DMS79 treated with DMSO at 0.1 percent for 48 hours (cell line): ENCODE measurements at regions not wholly inside any gene's neighbourhood (a gene's known extent, or its start where the extent isn't known, plus 50 kb on each side); places are given as distances from the start of the nearest gene placed in this dataset.
A peak's percentile ranks its signal among the peaks of the same experiment; 100 is the strongest.

Experiments used
- DNase-seq: peaks from one replicate; lab custom pipeline; 2025; lab: John Stamatoyannopoulos, UW

DNA sequence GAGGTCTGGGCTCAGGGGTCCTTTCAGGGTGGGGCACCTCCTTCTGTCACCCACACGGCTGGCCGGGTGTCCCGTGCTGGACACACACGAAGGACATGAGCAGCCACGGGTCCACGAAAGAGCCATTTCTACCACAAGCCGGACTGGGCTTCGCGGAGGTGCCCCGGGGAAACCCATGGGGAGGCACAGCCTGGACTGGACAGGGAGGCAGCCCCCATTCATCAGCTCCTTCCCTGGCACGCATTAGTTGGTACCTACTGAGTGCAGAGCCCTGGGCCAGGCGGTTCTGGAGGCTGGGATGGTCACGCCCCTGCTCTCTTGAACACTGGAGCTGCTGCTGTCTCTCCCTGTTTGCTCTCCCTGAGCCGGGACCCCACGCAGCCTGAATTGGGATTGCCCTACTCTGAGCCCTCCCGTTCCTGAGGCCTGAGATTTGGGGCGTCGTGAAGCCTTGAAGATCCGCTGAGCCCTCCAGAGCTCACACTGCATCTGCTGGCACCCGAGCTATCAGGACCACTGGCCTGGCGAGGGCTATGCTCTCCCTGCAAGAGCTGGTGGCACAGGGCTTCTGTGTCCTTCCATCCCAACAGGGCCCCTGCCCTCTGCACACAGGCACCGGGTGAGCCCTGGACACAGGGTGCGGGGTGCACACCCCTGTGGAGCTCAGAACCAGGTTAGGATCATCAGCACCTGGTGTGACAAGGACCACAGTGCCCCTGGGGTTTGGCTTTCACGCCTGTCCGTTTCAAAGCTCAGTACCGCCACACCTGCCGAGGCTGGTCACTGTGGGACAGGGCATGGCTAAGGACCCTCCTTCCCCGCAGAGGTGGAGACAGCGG is 84.6 kb downstream of the MYEOV start:
- no peak for DNase-seq

DNA sequence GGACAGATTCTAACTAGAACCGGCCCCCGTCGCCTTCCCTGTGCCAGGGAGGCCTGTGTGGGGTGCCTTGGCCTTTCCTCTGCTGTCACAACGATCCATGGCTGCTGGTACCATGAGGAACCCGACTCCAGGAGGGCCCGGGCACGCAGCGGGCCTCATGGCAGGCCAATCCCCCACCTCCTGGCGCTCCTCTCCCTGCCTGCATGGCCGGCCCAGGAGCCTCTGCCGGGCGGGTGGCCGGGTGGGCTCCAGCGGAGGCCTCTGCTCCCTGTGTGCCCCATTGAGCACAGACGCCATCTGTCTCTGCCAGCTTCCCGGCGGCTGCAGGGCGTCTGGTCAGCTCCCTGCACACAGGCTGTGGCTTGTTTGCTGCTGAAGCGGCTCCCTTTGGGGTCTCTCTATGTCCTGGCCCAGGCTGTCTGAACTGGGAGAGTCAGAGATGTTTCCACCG is 86.5 kb downstream of the MYEOV start:
- no peak for DNase-seq

DNA sequence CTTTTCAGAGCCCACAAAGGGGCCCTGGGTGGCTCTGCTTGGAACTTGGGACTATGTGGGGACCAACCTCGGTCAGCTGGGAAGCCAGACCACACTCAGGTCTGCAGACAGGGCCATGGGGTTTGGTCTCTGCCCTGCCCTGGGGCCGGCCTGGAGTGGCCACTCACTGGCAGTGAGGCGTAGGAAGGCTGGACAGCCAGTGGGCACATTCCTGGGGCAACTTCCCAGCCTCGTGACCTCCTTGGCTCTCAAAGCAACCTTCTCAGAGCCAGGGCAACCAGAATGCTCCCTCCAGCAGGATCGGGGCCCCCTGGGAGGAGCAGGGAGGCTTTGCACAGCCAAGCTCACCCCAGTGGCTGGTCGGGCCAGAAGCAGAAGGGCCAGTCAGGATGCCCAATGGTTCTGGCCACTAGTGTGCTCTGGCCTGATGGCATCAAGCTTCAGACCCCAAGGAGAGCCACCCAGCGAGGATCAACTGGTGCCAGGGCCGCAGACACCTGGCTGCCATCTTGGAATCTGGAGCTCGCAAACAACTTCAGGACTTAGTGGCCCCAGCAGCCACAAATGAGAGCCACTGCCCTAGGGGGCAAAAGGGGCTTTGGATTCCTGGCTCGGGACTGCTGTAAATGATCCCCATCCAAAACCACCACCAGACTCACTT is 87.1 kb downstream of the MYEOV start:
- DNase-seq: no peak

DNA sequence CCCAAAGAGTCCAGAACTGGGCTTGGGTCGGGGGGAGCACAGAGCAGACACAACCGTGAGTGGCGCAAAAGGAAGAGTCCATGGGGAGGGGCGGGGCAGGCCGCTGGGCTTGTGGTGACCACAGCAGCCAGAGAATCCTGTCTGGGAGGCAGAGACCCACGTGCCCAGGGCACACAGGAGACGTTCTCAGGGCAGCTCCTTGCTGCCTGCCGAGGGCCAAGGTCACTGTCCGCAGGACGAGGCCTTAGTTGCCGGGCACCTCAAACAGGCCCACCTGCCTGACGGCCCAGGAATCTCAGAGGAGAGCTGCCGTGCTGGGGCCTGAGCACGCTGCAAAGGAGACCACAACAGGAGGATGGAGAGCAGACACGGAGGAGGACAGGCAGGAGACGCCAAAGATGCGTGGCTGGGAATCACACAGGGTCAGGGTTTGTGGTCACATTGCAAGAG is 87.8 kb downstream of the MYEOV start:
- DNase-seq: no peak

DNA sequence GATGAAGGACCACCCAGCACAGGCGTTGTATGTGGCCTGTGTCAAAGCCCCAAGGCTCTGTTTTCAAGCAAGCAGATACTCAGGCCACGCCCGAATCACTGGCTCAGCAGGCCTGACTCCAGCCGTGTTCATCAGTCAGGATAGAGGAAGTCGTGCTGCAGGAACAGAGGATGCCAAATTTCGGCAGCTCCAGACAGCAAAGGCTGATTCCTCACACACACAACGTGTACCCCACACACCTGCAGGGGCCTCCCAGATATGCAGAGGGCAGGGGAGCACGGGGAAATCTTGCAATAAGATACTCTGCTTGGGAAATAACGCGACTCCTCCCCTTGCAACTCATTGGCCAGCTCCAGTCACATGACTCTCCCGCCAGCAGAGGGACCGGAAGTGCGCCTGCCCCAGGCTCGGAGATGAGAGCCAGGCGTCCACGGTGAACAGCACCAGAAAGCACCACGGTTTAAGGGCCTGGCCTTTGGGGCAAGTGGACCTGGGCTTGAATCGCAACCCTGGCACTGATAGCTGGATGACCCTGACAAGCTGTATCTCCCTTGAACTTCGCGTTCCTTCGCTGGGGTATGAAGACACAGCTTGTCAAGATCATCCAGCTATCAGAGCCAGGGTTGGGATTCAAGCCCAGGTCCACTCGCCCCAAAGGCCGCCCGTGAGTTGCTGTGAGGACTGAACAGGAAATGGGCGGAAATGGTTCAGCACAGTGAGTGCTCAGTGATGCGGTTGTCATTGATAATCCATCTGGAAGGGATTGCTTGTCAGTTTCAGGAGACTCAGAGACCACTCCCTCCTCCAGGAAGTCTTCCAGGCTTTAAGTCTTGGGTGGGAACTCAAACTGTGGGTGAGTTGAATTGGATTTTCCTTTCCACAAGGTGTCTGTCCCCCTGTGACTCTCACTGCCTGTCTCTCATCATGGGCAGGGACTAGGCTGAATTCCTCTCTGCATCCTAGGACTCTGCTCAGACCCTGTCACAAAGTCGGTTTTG is 88.5 kb downstream of the MYEOV start:
- no peak for DNase-seq

DNA sequence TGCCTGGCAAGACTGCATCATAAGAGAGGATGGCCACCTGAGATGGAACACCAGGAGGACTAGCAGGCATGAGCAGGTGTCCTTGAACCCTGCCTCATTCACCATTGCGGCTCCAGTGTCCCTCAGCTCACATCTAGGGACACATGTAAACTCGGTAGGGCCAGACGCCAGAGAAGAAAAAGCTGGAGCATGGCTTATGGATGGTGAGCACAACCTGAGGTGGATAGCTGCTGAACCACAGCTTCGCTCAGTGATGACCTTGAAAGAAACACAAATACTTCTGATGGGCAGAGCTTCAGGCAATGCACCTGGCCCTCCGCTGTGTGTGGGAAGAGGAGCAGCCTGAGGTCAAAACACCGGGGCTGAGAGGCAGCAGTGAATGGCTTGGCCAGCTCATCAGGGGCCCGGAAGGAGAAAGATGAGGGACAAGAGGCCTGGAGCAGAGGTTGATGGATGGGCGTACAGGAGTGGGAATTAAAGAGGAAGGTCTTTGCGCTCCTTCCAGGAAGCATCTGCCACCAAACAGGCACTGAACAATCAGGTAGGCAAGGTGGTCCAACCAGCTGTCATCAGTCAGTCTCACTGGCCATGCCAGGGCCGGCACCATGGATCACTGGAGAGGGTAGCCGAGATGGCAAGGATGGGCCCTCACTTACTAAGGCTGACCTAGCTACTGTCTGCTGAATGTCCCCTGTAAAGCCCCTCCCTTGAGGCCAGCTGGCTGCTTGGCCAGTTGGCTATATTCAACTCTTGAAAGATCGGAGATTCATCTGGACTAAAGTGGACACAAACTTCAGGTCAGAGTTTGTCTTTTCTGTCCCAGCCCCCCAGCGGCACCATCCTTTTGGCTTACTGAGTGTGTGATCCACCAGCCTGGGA is 89.7 kb downstream of the MYEOV start:
- no peak for DNase-seq

DNA sequence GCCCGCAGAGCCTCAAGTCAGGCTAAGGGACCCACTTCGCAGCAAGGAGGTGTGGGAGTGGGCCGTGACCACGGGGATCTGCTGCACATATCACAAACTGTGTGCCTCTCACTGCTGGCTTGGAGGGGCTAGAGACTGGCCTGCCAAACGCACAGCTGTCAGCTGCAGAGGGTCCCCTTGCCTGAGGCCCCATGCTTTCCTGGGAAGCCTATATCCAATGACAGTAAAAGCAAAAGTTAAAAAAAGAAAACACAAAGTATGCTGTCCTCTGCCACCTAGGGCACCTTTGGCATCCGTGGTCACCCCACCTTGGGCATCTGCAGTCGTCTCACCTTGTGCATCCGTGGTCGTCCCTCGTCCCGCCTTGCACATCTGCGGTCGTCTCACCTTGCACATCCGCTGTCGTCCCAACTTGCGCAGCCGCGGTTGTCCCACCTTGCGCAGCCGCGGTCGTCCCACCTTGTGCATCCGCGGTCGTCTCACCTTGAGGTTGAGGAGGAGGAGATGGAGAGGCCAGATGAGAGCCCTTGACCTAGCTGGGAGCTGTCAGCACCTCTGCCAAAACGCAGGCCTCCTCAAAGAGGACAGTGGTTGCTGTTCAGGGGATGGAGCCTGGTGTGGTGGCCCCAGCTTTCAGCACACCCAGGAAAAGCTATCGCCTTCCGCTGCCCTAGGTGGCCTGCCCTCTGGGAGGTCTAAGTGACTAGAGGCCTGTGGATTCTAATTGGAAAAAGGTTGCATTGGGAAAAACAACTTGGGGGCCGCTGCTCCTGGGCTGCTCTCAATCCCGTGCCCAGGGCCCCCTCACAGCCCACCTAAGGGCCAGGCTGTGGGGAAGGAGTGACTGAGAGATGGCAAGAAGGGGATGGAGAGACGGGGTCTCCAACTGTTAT is 90.5 kb downstream of the MYEOV start:
- no peak for DNase-seq

DNA sequence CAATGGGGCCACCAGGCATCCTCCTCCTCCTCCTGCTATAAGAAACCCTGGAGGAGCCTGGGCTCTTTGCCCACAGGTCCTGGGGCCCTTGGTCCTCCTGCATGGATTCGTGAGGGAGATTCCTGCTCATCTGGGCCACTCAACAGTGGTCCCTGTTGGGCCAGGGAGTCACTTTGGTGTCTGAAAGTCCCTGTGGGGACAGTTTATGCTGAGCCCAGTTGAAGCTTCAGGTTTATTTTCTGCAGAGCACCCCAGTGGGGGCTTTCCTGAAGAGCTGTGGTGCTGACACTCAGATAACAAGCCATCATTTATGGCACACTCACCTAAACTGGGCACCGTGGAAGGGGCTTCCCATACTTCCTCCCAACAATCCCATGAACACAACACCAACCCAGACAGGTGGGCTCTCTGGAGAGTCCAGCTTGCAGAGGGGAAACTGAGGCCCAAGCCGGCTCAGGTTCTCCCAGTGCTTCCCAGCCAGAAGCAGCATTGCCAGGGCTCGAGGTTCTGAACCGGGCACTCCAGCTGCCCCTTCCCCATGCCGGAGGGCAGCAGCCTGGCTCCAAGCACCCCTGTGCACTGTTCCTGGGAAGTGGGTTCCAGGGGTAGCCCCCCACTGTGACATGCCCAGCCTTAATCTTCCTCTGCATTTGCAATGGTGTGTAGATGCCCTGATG is 91.3 kb downstream of the MYEOV start:
- no peak for DNase-seq

DNA sequence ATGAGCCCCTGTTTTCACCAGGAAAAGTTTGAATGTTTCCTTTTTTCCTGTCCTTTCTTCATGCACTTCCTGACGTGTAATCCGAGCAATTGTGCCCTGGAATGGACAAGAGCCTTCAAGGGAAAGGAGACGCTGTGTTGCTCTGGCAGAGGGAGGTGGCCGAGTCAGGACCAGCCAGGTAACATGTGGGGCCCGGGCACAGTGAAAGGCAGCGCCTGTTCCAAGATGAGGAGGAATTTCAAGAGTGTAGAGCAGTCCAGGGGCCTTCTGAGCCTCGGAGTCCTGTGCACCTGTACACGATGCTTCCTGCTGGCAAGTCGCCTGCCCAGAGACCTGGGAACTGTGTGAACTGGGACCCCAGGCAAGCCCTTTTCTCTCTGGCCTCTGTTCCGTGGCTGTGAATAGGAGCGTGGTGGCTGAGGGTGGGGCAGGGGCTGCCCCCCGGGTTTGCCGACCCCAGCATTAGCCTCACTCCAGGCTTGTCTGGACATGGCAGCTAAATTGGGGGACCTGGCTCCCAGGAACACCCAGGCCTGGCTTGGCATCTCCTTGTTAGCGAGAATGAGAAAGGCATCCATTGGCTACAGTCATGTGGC is 92.0 kb downstream of the MYEOV start:
- DNase-seq: no peak

DNA sequence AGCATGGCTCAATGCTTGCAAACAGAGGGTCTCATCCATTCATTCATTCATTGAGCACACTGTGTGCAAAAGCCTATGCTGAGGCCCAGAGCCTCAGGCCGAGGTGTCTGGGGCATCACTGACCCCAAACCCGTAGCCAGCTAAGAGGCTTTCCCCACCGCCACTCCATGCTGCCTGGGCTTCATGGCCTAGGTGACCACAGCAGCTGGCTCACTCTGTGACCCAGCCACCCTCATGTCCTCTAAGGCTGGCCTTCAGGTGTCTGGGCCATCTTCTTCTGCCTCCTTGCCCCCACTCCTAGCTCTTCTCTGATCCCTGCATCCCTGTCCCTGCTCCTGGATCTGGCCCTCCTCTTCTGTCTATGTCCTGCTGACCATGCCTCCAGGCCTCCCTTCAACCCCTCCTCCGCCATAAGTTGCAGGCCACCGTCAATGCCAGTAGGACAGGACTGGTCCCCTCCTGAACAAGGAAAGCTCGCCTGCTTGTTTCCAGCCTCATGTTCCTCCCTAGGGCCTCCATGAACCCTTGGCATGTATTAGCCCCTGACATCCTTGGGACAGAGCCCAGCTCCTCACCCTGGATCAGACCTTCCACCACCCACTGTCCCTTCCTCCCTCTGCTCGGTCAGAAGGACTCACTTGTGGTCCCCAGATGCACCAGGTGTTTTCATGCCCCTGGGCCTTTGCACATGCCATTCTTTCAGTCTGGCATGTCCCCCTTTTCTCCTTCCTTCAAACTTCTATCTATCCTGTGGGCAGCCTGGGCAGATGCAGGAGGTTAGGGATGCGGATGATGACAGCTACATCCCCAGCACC is 92.8 kb downstream of the MYEOV start:
- no peak for DNase-seq

DNA sequence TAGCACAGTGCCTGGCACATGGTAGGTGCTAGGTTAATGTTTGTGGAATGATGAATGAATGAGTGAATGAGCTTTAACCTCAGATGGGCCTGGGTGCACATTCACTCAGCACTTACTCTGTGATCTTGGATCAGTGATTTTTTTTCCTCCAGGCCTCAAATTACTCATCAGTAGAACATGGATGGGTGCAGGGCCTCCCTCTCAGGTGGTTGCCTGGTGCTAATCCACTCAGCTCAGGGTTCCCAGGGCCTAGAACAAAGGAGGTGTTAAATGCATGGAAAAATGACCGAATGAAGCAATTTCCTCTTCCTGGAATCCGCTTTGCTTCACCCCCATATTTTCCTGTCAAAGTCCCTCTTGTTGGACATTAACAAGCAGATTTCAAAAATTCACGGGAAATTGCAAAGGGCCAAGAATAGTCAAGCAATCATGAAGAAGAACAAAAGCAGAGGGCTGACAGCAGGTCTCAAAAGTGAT is 93.5 kb downstream of the MYEOV start:
- DNase-seq: no peak

DNA sequence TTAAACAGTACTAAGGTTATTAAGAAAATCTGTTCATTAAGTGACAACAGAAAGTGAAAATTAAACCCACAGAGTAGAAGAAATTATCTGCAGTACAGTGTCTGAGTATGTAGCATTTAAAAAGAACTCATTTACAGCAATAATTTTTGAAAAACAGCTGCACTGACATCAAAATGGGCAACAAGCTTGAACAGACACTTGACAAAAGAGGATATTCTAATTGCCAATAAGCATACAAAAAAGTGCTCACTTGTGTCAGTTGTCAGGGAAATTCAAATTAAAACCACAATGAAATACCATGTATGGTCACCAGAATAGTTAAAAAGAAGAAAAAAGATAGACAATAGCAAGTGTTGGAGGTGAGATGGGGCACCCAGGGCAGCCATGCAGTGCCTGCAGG is 93.3 kb upstream of the LINC01488 start:
- DNase-seq: no peak

DNA sequence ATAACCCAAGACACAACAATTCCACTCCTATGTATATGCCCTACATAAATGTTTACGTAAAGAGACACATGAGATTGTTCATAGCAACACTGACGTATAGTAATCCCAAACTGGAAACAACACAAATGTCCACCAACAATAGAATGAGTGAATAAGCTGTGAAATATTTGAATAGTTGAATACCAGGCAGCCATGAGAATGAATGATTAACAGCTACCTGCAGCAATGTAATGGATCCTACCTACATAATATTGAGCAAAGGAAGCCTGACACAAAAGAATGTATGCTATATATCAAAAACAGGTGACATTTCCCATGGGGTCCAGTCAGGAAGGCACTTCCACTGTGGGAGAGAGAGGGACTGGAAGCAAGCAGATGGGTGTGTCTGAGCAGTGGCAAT is 92.8 kb upstream of the LINC01488 start:
- DNase-seq: no peak

DNA sequence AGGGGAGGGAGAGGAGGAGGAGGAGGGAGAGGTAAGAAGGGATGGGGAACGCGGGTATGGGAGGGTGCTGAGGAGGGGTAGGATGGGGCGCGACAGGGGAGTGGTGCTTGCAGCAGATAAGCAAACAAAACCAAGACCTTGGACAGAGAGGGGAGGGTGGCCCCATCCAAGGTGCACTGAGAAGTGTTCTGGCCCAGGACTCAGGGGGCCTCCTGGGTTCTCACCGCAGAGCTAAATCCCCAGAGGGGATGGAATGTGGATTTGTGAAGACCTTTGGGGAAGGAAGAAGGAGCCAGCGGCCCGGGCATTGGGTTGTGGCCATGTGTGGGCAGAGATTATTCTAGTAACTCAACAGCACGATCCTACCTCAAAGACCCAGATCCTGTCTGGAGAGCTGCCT is 90.9 kb upstream of the LINC01488 start:
- DNase-seq: no peak

DNA sequence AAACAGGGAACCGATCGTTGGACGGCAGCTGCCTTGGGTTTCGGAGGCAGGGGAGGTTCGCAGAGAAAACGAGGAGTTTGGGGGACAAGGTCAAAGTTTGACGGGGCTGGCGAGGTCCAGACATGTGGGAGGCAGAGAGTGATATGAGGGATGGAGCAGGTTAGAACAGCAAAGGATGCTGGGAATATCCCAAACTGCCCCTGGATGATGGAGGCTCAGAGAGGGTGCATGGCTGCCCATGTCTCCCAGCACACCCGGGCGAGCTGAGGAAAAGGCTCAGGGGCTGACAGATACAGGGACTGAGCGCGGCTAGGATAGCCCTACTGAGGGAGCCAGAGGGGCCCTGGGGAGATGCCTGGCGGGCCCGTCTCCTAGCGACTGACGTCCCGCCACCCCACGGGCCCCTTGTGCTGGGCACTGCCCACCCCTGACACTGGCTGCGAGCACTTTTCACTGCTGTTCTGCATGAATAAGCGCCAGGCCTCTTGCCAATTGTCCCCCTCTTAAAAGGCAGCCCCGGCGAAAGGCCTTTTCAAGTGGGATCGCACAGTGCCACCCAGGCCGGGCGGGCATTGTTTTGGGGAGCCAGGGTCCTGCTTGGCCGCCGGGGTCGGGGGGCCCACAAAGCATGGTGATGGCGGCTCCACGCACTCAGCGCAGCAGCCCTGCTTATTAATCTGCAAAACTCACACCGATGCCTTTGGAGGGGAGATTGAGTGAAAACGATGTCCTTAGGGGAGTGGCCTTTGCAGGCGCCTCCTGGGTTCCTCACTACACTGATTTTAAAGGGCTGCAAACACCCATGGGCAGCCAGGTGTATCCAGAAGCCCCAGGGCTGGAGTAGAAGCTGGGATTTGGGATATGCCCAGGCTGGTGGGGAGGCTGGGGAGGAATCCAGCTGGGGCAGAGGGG is 90.0 kb upstream of the LINC01488 start:
- peak; percentile 22 for DNase-seq

DNA sequence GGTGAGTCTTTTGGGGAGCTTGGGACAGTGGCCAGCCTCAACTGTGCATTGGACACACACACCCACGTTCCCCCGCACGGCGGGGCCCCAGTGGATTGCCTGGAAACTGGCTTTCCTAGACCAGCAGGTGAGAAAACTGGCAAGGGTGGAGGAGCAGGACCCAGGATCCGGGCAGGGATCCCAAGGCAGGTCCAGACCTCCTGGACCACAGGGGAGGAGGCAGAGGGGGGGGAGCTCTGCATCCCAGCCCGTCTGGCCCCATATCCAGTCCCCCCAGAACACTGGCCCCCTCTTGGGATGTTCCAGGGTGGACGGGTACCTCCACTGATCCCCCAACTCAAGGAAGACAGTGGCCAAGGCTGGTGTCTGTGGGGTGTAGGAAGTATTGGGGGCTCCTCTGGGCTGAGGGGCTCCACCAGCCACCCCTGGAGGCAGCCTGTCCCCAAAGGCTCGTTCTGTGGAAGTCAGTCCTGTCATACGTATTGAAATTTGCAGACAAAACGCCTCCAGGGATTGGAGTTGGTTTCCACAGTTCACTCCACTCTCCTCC is 89.3 kb upstream of the LINC01488 start:
- DNase-seq: no peak
